Right lobe of liver (tissue), 6 donors: ENCODE measurements at regions not wholly inside any gene's neighbourhood (a gene's known extent, or its start where the extent isn't known, plus 50 kb on each side); places are given as distances from the start of the nearest gene placed in this dataset.
A peak's percentile ranks its signal among the peaks of the same experiment; 100 is the strongest.

Source experiments
- ATAC-seq, 4 donors: fragments of 200-7000 bp; cut with Tn5 transposase; one replicate each; pipeline ENCODE4 v1.9.1; 2020; ENCODE audit warnings: mild to moderate bottlenecking in 4 of 4, moderate library complexity in 4 of 4
- DNase-seq, 3 donors: peaks; one replicate each; pipeline ENCODE4 v3.0.0-alpha.2; 2020
- H3K27ac ChIP-seq, 3 donors: fragments of 200-600 bp; one replicate each; pipeline ENCODE4 v1.8.0; 2022
- H3K27me3 ChIP-seq, 2 donors: fragments of 200-600 bp; one replicate each; pipeline ENCODE4 v1.8.0; 2022
- H3K36me3 ChIP-seq, 4 donors: fragments of 200-600 bp; sonication (generic) in 1 of 4; one replicate each; pipeline versions ENCODE4 v1.5.1 to v1.8.0; 2017 to 2022; ENCODE audit warnings: control low read depth in 1 of 4
- H3K4me1 ChIP-seq, 4 donors: fragments of 200-600 bp; sonication (generic) in 1 of 4; one replicate each; pipeline versions ENCODE4 v1.5.1 to v1.8.0; 2017 to 2022; ENCODE audit warnings: control low read depth in 1 of 4
- H3K4me3 ChIP-seq, 3 donors: fragments of 200-600 bp; one replicate each; pipeline ENCODE4 v1.8.0; 2022
- H3K9me3 ChIP-seq, 4 donors: fragments of 200-600 bp; sonication (generic) in 1 of 4; one replicate each; pipeline versions ENCODE4 v1.5.1 to v1.8.0; 2017 to 2022; ENCODE audit warnings: control low read depth in 1 of 4
- CTCF ChIP-seq, 4 donors: fragments of 200-600 bp in 3 of 4; fragments of 450-650 bp in 1 of 4; IDR thresholded peaks; one replicate each; pipeline versions ENCODE4 v1.5.1 to v1.8.0; 2016 to 2022; ENCODE audit warnings: antibody characterized with exemption in 4 of 4, mild to moderate bottlenecking in 2 of 4
- POLR2A ChIP-seq: fragments of 450-650 bp; IDR thresholded peaks from one replicate; pipeline ENCODE4 v1.6.1; 2017; ENCODE audit warnings: antibody characterized with exemption, mild to moderate bottlenecking
- WGBS: methylation state at CpG from one replicate; pipeline ENCODE4 v1.1.6; 2018; ENCODE audit warnings: low coverage, low lambda C conversion rate; ENCODE audit not compliant: insufficient coverage; ENCODE audit errors: missing lambda C conversion rate; 5-methylcytosine and 5-hydroxymethylcytosine counted together
- intact Hi-C, 2 donors: fragments of 100-400 bp; cut with DNase I; formaldehyde crosslinking; loops; one replicate each; pipeline versions ENCODE4 v1.11.2 to v1.14.1; 2022
- donor health status: DM: no; HTN: yes; CAD: no.
- donor health status: DM: no; HTN: no; CAD: no.
- donor health status: DM: no; HTN: no; CAD: no.
- donor health status: DM: no; HTN: yes; CAD: no.
- donor health status: DM: no; HTN: yes; CAD: no.

- DNase-seq = no peak
- no peaks in the 10 kb centered on the region for H3K36me3 ChIP-seq
- WGBS = 29% methylated on average over 4 of the region's 4 CpGs
- no peaks in the 10 kb centered on the region for H3K4me1 ChIP-seq
- TF ChIP-seq POLR2A (no peak), CTCF (IDR thresholded peaks at IDR 0.05) (no peak)
- H3K4me3 ChIP-seq = no peak overlapping the region
- H3K27me3 ChIP-seq = no peaks in the 10 kb centered on the region
- intact Hi-C loops = no loop called here
- no peak overlapping the region for H3K27ac ChIP-seq
- H3K9me3 ChIP-seq = no peaks in the 10 kb centered on the region
- peak in 1 of 4 donors; percentile 13 for ATAC-seq
Observed at GRCh38 chr1:90650401-90650800, 66.7 kb downstream of the BARHL2 start.

- no peaks in the 10 kb centered on the region for H3K4me1 ChIP-seq
- no peaks in the 10 kb centered on the region for H3K36me3 ChIP-seq
- WGBS = 69% methylated on average over 4 of the region's 4 CpGs
- H3K9me3 ChIP-seq = no peaks in the 10 kb centered on the region
- H3K4me3 ChIP-seq = no peak overlapping the region
- intact Hi-C loops = no loop called here
- no peak for DNase-seq
- ATAC-seq = no peak
- TF ChIP-seq POLR2A = no peak
- TF ChIP-seq CTCF (IDR thresholded peaks at IDR 0.05) = no peak
- H3K27me3 ChIP-seq = no peaks in the 10 kb centered on the region
- no peak overlapping the region for H3K27ac ChIP-seq
Observed at GRCh38 chr1:90640325-90640724, 76.8 kb downstream of the BARHL2 start.

GRCh38 chr1:90622666-90623065 is 94.4 kb downstream of the BARHL2 start:
- Histone ChIP-seq H3K4me3 (no peak overlapping the region), H3K27ac (no peak overlapping the region), H3K36me3 (no peaks in the 10 kb centered on the region), H3K9me3 (no peaks in the 10 kb centered on the region), H3K4me1 (no peaks in the 10 kb centered on the region), H3K27me3 (no peaks in the 10 kb centered on the region)
- WGBS = 70% methylated on average over 5 of the region's 5 CpGs
- ATAC-seq (no peak), DNase-seq (no peak)
- TF ChIP-seq CTCF (IDR thresholded peaks at IDR 0.05) (no peak), POLR2A (no peak)
- intact Hi-C loops = no loop called here

GRCh38 chr1:90621986-90622385 is 95.1 kb downstream of the BARHL2 start:
- TF ChIP-seq CTCF (IDR thresholded peaks at IDR 0.05) = no peak
- TF ChIP-seq POLR2A = no peak
- Histone ChIP-seq H3K36me3 (no peaks in the 10 kb centered on the region), H3K27ac (no peak overlapping the region), H3K9me3 (no peaks in the 10 kb centered on the region), H3K4me3 (no peak overlapping the region), H3K27me3 (no peaks in the 10 kb centered on the region), H3K4me1 (no peaks in the 10 kb centered on the region)
- intact Hi-C loops = no loop called here
- no peak for DNase-seq
- ATAC-seq = no peak
- 70% methylated on average over 3 of the region's 3 CpGs for WGBS

- ATAC-seq = peak in 3 of 4 donors; percentile 35 to 64 (median 38)
- intact Hi-C loops = no loop called here
- Histone ChIP-seq H3K36me3 (no peaks in the 10 kb centered on the region), H3K4me3 (no peak overlapping the region), H3K4me1 (no peaks in the 10 kb centered on the region), H3K27me3 (no peaks in the 10 kb centered on the region), H3K9me3 (no peaks in the 10 kb centered on the region), H3K27ac (no peak overlapping the region)
- WGBS = 32% methylated on average over 3 of the region's 4 CpGs
- TF ChIP-seq CTCF (IDR thresholded peaks at IDR 0.05) = peak in 3 of 4 donors; percentile 9 to 40 (median 17)
- no peak for TF ChIP-seq POLR2A
- DNase-seq = no peak
Observed at GRCh38 chr1:90616395-90616794, 100.7 kb downstream of the BARHL2 start.
